22Rv1 (cell line): ENCODE measurements at regions not wholly inside any gene's neighbourhood (a gene's known extent, or its start where the extent isn't known, plus 50 kb on each side); places are given as distances from the start of the nearest gene placed in this dataset.

Experiments
- CTCF ChIP-seq: fragments of 450-650 bp; IDR thresholded peaks from 2 replicates; pipeline ENCODE4 v1.5.1; 2017; ENCODE audit warnings: mild to moderate bottlenecking
- ZFX ChIP-seq: fragments of 450-650 bp; IDR thresholded peaks from 2 replicates; pipeline ENCODE4 v1.6.1; 2017; ENCODE audit warnings: antibody characterized with exemption, borderline replicate concordance

GRCh38 chr2:24421668-24422067 lies 61.3 kb upstream of the ITSN2 start:
- TF ChIP-seq CTCF (peak; percentile 70), ZFX (no peak)
